ENCODE measurements at regions not wholly inside any gene's neighbourhood (a gene's known extent, or its start where the extent isn't known, plus 50 kb on each side); places are given as distances from the start of the nearest gene placed in this dataset.
"Not testable (repeated sequence)": the region's sequence is repeated elsewhere in the genome, so short reads cannot be mapped to it uniquely, and the experiment has no call there.

- peak; percentile 18 for DNase-seq (ENCODE audit: low read depth)
These were observed 50.5 kb upstream of the MAP4K3 start for GRCh38 chr2:39487398-39488250.

GRCh38 chr2:39488450-39488849 is 51.4 kb upstream of the MAP4K3 start:
- peak; percentile 89 for DNase-seq (ENCODE audit: low read depth)

- DNase-seq (ENCODE audit: low read depth), result no peak
These were observed 53.5 kb upstream of the MAP4K3 start for GRCh38 chr2:39490586-39490985.

- no peak for DNase-seq (ENCODE audit: low read depth)
These were observed 54.6 kb upstream of the MAP4K3 start for GRCh38 chr2:39491653-39492052.

GRCh38 chr2:39492095-39492590 is 55.1 kb upstream of the MAP4K3 start:
- peak; percentile 92 for DNase-seq (ENCODE audit: low read depth)

- DNase-seq (ENCODE audit: low read depth), result no peak
These were observed 55.6 kb upstream of the MAP4K3 start for GRCh38 chr2:39492716-39493115.

GRCh38 chr2:39494784-39495251 is 57.7 kb upstream of the MAP4K3 start:
- peak; percentile 90 for DNase-seq (ENCODE audit: low read depth)

GRCh38 chr2:39497082-39497801 is 60.2 kb upstream of the MAP4K3 start:
- DNase-seq (ENCODE audit: low read depth), result peak; percentile 67

- not testable (repeated sequence) for DNase-seq (ENCODE audit: low read depth)
These were observed 61.1 kb upstream of the MAP4K3 start for GRCh38 chr2:39498176-39498575.

GRCh38 chr2:39498786-39499185 is 61.7 kb upstream of the MAP4K3 start:
- DNase-seq (ENCODE audit: low read depth), result no peak

- DNase-seq (ENCODE audit: low read depth), result peak; percentile 52
These were observed 62.3 kb upstream of the MAP4K3 start for GRCh38 chr2:39499336-39499735.

- DNase-seq (ENCODE audit: low read depth), result no peak
These were observed 64.3 kb upstream of the MAP4K3 start for GRCh38 chr2:39501412-39501811.

GRCh38 chr2:39503277-39503676 is 66.2 kb upstream of the MAP4K3 start:
- DNase-seq (ENCODE audit: low read depth), result no peak

- peak; percentile 90 for DNase-seq (ENCODE audit: low read depth)
These were observed 67.8 kb upstream of the MAP4K3 start for GRCh38 chr2:39504790-39505335.

- no peak for DNase-seq (ENCODE audit: low read depth)
These were observed 69.1 kb upstream of the MAP4K3 start for GRCh38 chr2:39506215-39506614.

GRCh38 chr2:39508198-39508597 is 71.1 kb upstream of the MAP4K3 start:
- peak; percentile 69 for DNase-seq (ENCODE audit: low read depth)

GRCh38 chr2:39510140-39510539 is 73.1 kb upstream of the MAP4K3 start:
- no peak for DNase-seq (ENCODE audit: low read depth)

- DNase-seq (ENCODE audit: low read depth), result no peak
These were observed 74.1 kb upstream of the MAP4K3 start for GRCh38 chr2:39511219-39511604.

GRCh38 chr2:39511605-39512433 is 74.7 kb upstream of the MAP4K3 start:
- DNase-seq (ENCODE audit: low read depth), result no peak

- peak; percentile 20 for DNase-seq (ENCODE audit: low read depth)
These were observed 75.4 kb upstream of the MAP4K3 start for GRCh38 chr2:39512434-39512935.

- DNase-seq (ENCODE audit: low read depth), result no peak
These were observed 75.9 kb upstream of the MAP4K3 start for GRCh38 chr2:39512941-39513340.

Measured in fibroblast of gingiva (primary cell).